ENCODE measurements at regions not wholly inside any gene's neighbourhood (a gene's known extent, or its start where the extent isn't known, plus 50 kb on each side); places are given as distances from the start of the nearest gene placed in this dataset.
"Not testable (repeated sequence)": the region's sequence is repeated elsewhere in the genome, so short reads cannot be mapped to it uniquely, and the experiment has no call there.

DNA sequence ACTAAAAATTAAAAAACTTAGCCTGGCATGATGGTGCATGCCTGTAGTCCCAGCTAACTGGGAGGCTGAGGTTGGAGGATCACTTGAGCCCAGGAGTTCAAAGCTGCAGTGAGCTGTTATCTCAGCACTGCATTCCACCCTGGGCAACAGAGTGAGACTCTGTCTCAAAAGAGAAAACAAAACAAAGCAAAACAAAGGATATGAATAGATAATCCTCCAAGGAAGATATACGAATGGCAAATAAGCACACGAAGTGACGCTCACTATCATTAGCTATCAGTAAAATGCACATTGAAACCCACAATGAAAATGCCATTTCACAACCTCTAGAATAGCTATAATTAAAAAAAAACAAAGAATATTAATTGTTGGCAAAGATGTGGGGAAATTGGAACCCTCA, 386.2 kb upstream of the CCL2 start:
- H3K4me3 Mint-ChIP-seq: no peak overlapping the region
- ChIA-PET CTCF (no interaction called here), POLR2A (no interaction called here)
- no peak for DNase-seq
- no peaks in the 10 kb centered on the region for H3K9me3 Mint-ChIP-seq
- H3K4me1 Mint-ChIP-seq: no peaks in the 10 kb centered on the region
- no peak overlapping the region for H3K27ac Mint-ChIP-seq
- H3K36me3 Mint-ChIP-seq (ENCODE audit: low read depth): no peaks in the 10 kb centered on the region
- H3K27me3 Mint-ChIP-seq: peaks cover 6% of the 10 kb centered on the region

DNA sequence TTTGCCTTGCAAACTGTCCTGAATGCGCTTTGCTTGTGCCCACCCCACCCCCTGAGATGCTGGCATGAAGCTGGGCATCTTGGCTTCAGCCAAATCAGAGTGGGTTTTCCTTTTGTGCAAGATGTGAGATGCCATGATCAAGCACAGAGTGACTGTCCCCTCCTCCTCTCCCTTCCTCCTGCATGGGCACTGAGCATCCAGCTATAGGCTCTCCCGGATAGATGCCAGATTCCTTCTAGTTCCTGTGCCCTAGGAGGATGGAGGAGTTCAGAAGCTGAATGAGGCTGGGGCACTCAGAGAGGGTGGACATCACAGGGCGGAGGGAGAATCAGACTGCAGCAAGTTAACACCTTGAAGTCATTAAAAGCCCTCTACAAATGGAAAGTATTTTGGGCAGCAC, 384.1 kb upstream of the CCL2 start:
- Mint-ChIP-seq H3K27me3 (peaks cover 3% of the 10 kb centered on the region), H3K4me1 (no peaks in the 10 kb centered on the region), H3K4me3 (no peak overlapping the region), H3K9me3 (no peaks in the 10 kb centered on the region), H3K27ac (no peak overlapping the region), H3K36me3 (ENCODE audit: low read depth) (no peaks in the 10 kb centered on the region)
- no peak for DNase-seq
- ChIA-PET CTCF (no interaction called here), POLR2A (no interaction called here)

DNA sequence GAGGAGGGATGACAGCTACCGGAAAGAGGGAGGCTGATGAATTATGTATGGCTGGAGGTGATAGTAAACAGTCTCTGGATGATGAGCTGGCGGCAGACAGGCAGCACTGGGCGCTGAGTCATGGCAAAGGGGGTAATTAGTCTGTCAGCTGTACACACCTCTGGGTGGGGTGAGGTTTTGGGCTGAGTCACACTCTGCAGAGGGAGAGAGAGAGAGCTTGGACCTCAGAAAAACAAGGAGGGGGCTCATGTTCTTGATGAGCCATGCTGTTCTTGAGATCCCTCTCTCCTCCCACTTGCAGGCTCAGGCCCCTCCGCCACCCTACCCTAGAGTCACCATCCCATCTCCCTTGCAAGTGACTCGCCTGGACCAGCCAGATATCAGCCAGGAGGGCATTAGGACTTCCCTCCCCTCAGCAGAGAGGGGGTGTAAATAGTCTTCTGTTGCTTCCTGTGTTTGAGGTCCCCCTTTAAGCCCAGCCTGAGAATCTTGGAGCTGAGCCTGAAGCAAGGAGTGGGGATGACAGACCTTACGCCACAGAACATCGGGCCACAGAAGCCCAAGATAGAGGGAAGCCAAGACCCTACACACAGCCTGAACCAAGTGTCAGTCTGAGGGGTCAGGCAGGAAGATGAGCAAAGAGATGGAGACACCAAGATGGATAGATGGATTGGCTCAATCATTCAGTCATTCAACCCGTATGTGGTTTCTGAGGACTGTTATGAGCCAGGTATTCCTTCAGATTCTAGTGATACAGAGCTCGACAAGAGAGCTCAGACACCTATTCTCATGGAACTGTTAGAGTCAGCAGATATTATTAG, 383.2 kb upstream of the CCL2 start:
- Mint-ChIP-seq H3K27ac (no peak overlapping the region), H3K4me3 (no peak overlapping the region), H3K9me3 (no peaks in the 10 kb centered on the region), H3K4me1 (no peaks in the 10 kb centered on the region), H3K36me3 (ENCODE audit: low read depth) (no peaks in the 10 kb centered on the region), H3K27me3 (peaks cover 2% of the 10 kb centered on the region)
- DNase-seq: no peak
- ChIA-PET POLR2A (no interaction called here), CTCF (no interaction called here)

DNA sequence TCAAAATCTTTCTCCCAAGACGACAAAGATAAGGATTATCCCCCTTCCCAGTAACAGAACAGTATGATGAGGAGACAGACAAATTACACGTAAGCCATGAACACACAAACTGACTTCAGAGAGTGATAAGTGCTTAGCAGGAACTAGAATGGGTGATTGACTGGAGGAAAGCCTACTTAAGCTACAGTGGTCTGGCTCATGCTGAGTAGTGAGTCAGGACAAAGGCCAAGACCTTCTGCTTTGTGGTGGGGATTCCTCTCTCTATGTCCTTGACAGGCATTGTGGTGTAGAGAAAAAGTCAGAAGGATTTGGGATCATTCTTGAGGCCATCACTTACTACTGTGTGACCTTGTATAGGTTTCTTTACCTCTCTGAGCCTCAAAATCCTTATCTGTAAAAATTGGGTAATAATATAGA, 381.9 kb upstream of the CCL2 start:
- peaks cover 2% of the 10 kb centered on the region for H3K27me3 Mint-ChIP-seq
- no peak overlapping the region for H3K4me3 Mint-ChIP-seq
- H3K4me1 Mint-ChIP-seq: no peaks in the 10 kb centered on the region
- no peak for DNase-seq
- ChIA-PET POLR2A (no interaction called here), CTCF (interaction anchor here (0.7 kb wide), 1 partner anchor 1112 kb away, joined by 3 read pairs; no protein-coding TSS in a partner anchor)
- no peaks in the 10 kb centered on the region for H3K36me3 Mint-ChIP-seq (ENCODE audit: low read depth)
- no peak overlapping the region for H3K27ac Mint-ChIP-seq
- no peaks in the 10 kb centered on the region for H3K9me3 Mint-ChIP-seq

DNA sequence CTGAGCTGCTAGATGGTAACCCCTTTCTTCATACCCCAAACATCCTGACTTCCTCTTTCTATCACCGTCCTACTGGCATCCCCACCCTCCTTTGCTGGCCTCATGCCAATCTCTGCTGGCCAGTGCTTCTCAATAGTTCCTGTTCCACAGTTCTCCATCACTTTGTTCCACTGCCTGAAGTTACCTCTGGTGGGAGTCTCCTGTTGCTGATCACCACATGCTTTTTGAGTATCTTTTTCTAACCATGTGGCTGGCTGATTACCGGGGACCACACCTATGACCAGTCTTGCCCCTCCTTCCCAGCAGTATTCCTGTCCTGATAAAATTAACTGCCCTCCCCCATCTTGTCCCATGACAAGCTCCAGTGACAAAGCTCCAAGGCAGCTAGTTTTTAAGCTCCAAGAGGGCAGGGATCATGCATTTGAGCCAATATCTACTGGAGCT, 380.4 kb upstream of the CCL2 start:
- CTCF ChIA-PET: no interaction called here
- DNase-seq: no peak
- POLR2A ChIA-PET: no interaction called here
- peaks cover 6% of the 10 kb centered on the region for H3K27me3 Mint-ChIP-seq
- H3K4me1 Mint-ChIP-seq: no peaks in the 10 kb centered on the region
- no peak overlapping the region for H3K27ac Mint-ChIP-seq
- H3K4me3 Mint-ChIP-seq: no peak overlapping the region
- no peaks in the 10 kb centered on the region for H3K9me3 Mint-ChIP-seq
- H3K36me3 Mint-ChIP-seq (ENCODE audit: low read depth): no peaks in the 10 kb centered on the region

DNA sequence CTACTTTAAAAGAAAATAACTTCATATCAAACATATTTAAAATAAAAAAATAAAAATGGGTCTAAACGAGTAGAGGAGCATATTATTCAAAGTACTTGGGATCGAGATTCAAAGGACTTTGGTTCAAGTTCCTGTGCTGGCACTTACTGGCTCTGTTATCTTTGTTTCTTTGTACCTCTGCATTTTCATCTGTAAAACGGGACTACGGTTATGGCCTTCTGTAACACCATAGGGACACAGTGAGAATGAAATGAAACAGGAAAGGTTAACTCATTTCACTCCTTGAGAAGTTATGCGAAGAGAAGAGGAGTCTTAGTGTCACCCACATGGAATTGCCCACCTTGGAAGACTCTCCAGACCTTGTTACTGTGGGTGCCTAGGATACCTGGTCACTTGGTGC, 379.1 kb upstream of the CCL2 start:
- H3K9me3 Mint-ChIP-seq: no peaks in the 10 kb centered on the region
- DNase-seq: no peak
- POLR2A ChIA-PET: no interaction called here

DNA sequence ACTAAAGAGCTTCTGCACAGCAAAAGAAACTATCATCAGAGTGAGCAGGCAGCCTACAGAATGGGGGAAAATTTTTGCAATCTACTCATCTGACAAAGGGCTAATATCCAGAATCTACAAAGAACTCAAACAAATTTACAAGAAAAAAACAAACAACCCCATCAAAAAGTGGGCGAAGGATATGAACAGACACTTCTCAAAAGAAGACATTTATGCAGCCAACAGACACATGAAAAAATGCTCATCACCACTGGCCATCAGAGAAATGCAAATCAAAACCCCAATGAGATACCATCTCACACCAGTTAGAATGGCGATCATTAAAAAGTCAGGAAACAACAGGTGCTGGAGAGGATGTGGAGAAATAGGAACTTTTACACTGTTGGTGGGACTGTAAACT, 372.8 kb upstream of the CCL2 start:
- DNase-seq; H3K4me3 Mint-ChIP-seq; H3K4me1 Mint-ChIP-seq; H3K36me3 Mint-ChIP-seq (ENCODE audit: low read depth); H3K9me3 Mint-ChIP-seq; CTCF ChIA-PET; POLR2A ChIA-PET; H3K27ac Mint-ChIP-seq: not testable (repeated sequence)
- H3K27me3 Mint-ChIP-seq: peaks cover 14% of the 10 kb centered on the region

More for the DNA sequence above, 379.1 kb upstream of the CCL2 start:
- CTCF ChIA-PET: interaction anchor here (0.8 kb wide), 1 partner anchor 8 kb away, joined by 3 read pairs; no protein-coding TSS in a partner anchor
- no peaks in the 10 kb centered on the region for H3K36me3 Mint-ChIP-seq (ENCODE audit: low read depth)
- H3K4me1 Mint-ChIP-seq: no peaks in the 10 kb centered on the region
- H3K4me3 Mint-ChIP-seq: no peak overlapping the region
- H3K27me3 Mint-ChIP-seq: peaks cover 6% of the 10 kb centered on the region
- H3K27ac Mint-ChIP-seq: no peak overlapping the region

DNA sequence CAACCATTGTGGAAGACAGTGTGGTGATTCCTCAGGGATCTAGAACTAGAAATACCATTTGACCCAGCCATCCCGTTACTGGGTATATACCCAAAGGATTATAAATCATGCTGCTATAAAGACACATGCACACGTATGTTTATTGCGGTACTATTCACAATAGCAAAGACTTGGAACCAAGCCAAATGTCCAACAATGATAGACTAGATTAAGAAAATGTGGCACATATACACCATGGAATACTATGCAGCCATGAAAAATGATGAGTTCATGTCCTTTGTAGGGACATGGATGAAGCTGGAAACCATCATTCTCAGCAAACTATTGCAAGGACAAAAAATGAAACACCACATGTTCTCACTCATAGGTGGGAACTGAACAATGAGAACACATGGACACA, 372.4 kb upstream of the CCL2 start:
- H3K27ac Mint-ChIP-seq; H3K4me3 Mint-ChIP-seq; H3K4me1 Mint-ChIP-seq; CTCF ChIA-PET; DNase-seq; H3K36me3 Mint-ChIP-seq (ENCODE audit: low read depth); H3K9me3 Mint-ChIP-seq; POLR2A ChIA-PET: not testable (repeated sequence)
- H3K27me3 Mint-ChIP-seq: peaks cover 18% of the 10 kb centered on the region

DNA sequence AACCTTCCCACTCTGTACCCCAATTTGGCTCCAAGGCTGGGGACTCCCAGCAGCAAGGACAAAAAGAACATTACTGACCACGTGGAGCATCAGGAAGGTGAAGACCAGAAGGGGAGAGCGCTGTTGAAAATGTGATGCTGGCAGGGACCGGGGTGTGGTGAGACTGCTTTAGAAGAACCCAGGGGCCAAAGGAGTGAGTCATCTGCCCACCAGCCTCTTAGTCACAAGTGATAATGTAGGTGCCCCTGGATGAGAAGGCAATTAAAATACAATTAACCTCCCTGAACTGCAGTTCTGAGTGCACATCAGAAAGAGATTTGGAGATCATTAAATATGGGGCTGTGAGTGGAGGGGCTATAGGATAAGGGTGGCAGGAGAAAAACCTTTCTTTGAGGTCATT, 366.6 kb upstream of the CCL2 start:
- H3K4me3 Mint-ChIP-seq: no peak overlapping the region
- POLR2A ChIA-PET: no interaction called here

DNA sequence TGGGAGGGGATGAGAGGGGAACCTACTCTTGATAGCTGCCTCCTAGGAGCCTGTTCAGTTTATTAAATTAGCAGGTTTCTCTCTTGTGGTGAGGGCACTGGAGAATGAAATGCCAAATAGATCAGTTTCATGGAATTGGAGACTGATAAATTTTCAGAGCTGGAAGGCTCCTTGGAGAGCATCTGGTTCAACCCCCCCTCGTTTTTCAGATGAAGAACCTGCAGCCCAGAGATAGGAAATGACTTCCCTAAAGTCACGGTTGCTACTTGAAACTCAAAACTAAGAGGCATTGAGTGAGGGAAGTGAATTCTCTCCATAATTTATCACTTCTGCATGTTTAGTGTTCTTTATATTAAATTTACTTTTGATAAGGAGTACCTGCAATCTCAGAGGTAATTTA, 366.0 kb upstream of the CCL2 start:
- CTCF ChIA-PET: no interaction called here

More for the DNA sequence above, 366.6 kb upstream of the CCL2 start:
- no peak for DNase-seq
- no peaks in the 10 kb centered on the region for H3K4me1 Mint-ChIP-seq
- no peaks in the 10 kb centered on the region for H3K9me3 Mint-ChIP-seq
- no peak overlapping the region for H3K27ac Mint-ChIP-seq
- CTCF ChIA-PET: no interaction called here
- peaks cover 14% of the 10 kb centered on the region for H3K27me3 Mint-ChIP-seq
- H3K36me3 Mint-ChIP-seq (ENCODE audit: low read depth): no peaks in the 10 kb centered on the region

DNA sequence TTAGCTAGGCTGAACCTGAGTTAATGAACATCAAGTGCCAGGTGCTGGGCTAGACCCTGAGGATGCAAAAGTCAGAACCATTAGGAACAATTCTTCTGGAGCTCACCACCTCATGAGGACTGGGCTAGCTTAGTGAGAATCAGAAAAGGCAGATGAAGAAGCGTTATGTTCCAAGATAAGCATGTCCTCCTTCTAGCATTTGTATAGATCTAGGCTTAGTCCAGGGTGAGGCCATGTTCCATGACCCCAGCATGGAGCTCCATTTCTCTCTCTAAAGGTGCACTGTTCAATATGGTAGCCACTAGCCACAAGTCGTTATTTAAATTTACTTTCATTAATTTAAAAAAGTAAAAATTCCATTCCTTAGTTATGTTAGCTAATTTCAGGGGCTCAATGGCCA, 365.3 kb upstream of the CCL2 start:
- ChIA-PET POLR2A (no interaction called here), CTCF (no interaction called here)
- H3K4me1 Mint-ChIP-seq: no peaks in the 10 kb centered on the region
- no peak overlapping the region for H3K27ac Mint-ChIP-seq
- H3K4me3 Mint-ChIP-seq: no peak overlapping the region
- H3K36me3 Mint-ChIP-seq (ENCODE audit: low read depth): no peaks in the 10 kb centered on the region
- H3K9me3 Mint-ChIP-seq: no peaks in the 10 kb centered on the region
- H3K27me3 Mint-ChIP-seq: peaks cover 14% of the 10 kb centered on the region
- no peak for DNase-seq

More for the DNA sequence above, 366.0 kb upstream of the CCL2 start:
- Mint-ChIP-seq H3K27me3 (peaks cover 14% of the 10 kb centered on the region), H3K36me3 (ENCODE audit: low read depth) (no peaks in the 10 kb centered on the region), H3K4me1 (no peaks in the 10 kb centered on the region), H3K4me3 (no peak overlapping the region), H3K27ac (no peak overlapping the region), H3K9me3 (no peaks in the 10 kb centered on the region)
- POLR2A ChIA-PET: no interaction called here
- no peak for DNase-seq

DNA sequence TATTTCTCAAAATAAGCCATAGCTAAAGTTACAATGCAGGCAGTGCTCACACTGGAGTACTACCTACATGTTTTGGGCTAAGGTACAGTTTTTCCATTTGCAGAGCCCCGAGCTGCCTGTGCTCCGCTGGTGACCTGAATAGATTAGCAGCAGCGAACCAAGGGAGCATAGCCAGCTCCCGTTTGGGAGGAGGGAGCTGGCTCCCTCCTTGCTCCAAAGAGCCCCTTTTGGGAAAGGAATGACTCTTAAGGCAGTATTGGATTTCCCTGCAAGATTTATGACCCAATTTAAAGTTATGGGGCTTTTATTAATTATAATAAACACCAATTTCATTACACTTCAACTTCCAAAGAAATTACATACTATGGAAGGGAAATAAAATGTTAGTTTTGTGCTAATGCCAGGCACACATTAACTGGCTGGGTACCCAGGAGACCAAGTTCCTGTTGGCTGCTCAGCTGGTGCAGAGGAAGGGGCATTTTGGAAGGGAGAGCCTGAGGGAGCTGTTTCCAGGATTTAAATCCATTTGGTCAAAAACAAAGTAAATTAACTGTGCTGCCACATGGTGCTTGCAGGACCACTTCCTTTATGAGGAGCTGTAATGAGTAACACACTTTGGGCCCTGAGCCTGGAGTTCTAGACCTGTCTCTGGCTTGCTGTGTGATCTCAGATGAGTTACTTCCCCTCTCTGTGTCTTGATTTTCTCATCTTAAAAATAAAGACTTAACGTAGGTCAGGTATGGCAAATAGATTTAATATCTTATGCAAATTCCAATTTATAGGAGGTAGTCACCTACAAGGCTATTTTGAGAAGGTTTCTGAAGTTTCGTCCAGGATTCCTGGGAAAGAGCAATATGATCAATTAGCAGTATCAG, 362.1 kb upstream of the CCL2 start:
- H3K27me3 Mint-ChIP-seq: peaks cover 2% of the 10 kb centered on the region
- no peaks in the 10 kb centered on the region for H3K36me3 Mint-ChIP-seq (ENCODE audit: low read depth)
- ChIA-PET CTCF (interaction anchor here (1.1 kb wide), 1 partner anchor 789 kb away, joined by 3 read pairs; no protein-coding TSS in a partner anchor), POLR2A (no interaction called here)
- no peak overlapping the region for H3K4me3 Mint-ChIP-seq
- no peaks in the 10 kb centered on the region for H3K4me1 Mint-ChIP-seq
- H3K9me3 Mint-ChIP-seq: no peaks in the 10 kb centered on the region
- no peak for DNase-seq
- no peak overlapping the region for H3K27ac Mint-ChIP-seq

DNA sequence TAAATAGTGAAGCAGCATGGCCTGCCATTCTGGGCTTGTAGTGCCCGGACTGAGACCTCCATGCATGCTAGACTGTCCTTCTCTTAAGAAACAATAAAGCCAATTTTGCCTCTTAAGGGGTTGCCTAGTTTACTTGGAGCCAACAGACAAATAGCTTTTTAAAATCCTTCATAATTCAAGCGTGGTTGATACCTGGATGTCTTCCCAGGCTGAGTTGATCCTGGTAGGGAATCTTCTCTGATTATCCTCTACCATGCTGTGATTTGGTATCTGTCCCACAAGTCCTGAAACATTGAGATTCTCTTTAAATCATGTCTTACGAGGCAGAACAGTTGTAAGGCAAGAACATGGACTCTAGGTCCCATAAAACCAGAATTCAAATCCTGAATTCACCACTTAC, 359.6 kb upstream of the CCL2 start:
- no peaks in the 10 kb centered on the region for H3K36me3 Mint-ChIP-seq (ENCODE audit: low read depth)
- CTCF ChIA-PET: interaction anchor here (0.6 kb wide), 1 partner anchor 16 kb away, joined by 3 read pairs; no protein-coding TSS in a partner anchor
- H3K4me1 Mint-ChIP-seq: no peaks in the 10 kb centered on the region
- POLR2A ChIA-PET: no interaction called here
- DNase-seq: no peak
- no peaks in the 10 kb centered on the region for H3K9me3 Mint-ChIP-seq
- no peak overlapping the region for H3K27ac Mint-ChIP-seq
- peaks cover 2% of the 10 kb centered on the region for H3K27me3 Mint-ChIP-seq
- H3K4me3 Mint-ChIP-seq: no peak overlapping the region

Measured in activated CD4-positive, alpha-beta T cell treated with anti-CD3 and anti-CD28 coated beads, Interleukin-2, amount 10 ng/mL, durations not matched to agents 7 days and 5 days (primary cell).